ENCODE measurements at regions not wholly inside any gene's neighbourhood (a gene's known extent, or its start where the extent isn't known, plus 50 kb on each side); places are given as distances from the start of the nearest gene placed in this dataset.
"Not testable (repeated sequence)": the region's sequence is repeated elsewhere in the genome, so short reads cannot be mapped to it uniquely, and the experiment has no call there.

DNA sequence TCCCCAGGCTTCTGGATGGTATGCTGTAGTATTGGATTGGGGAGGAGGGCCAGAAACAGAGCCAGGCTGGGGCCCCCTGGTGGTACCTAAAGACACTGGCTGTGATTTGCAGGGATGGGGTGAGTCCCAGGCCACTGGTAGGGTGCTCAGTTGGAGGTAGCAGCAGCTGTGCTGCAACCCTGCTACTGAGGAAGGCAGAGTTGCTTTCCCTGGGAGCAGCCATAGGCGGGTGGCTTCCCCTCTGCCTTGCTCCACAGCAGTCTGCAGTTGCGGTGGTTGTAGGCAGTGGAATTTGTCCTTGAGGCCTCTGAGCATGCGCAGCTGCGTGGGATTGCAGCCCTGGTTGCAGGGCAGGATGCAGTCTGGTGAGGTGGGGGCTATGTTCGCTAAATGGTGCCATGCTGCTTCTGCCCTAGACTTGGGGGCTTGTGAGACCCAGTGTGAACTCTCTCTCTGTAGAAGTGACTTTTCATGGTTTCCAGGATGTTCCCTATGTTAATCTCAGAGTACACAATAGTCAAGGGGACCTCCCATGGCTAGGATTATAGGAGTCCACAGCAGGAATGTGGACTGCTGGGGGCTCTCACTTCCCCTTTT is 443.5 kb downstream of the XIRP2 start:
- no peak overlapping the region for H3K27ac ChIP-seq
- no peak overlapping the region for H3K4me3 ChIP-seq (ENCODE audit: low read depth, low read length)
- in situ Hi-C loops (cut with HindIII; ENCODE audit: low pct_ligation_motif_present, low sequenced_read_pairs) = no loop called here
- no peak for DNase-seq
- no peaks in the 10 kb centered on the region for H3K36me3 ChIP-seq (replicated peaks)
- H3K27me3 ChIP-seq (replicated peaks) = no peaks in the 10 kb centered on the region
- TF ChIP-seq, protein P1, sequence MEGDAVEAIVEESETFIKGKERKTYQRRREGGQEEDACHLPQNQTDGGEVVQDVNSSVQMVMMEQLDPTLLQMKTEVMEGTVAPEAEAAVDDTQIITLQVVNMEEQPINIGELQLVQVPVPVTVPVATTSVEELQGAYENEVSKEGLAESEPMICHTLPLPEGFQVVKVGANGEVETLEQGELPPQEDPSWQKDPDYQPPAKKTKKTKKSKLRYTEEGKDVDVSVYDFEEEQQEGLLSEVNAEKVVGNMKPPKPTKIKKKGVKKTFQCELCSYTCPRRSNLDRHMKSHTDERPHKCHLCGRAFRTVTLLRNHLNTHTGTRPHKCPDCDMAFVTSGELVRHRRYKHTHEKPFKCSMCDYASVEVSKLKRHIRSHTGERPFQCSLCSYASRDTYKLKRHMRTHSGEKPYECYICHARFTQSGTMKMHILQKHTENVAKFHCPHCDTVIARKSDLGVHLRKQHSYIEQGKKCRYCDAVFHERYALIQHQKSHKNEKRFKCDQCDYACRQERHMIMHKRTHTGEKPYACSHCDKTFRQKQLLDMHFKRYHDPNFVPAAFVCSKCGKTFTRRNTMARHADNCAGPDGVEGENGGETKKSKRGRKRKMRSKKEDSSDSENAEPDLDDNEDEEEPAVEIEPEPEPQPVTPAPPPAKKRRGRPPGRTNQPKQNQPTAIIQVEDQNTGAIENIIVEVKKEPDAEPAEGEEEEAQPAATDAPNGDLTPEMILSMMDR (IDR thresholded peaks at IDR 0.05; ENCODE audit: low read depth, low read length, missing control alignments) = peak; percentile 55

DNA sequence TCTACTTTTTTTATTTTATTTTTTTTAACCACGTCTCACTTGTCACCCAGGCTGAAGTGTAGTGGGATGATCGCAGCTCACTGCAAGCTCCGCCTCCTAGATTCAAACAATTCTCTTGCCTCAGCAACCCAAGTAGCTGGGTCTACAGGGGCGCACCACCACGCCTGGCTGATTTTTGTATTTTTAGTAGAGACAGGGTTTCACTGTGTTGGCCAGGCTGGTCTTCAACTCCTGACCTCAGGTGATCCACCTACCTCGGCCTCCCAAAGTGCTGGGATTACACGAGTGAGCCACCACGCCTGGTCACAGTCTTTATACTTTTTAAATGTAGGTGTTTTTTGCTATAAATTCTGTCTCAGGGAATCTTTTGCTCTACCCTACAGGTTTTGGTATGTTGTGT is 440.5 kb downstream of the XIRP2 start:
- H3K27me3 ChIP-seq (replicated peaks); in situ Hi-C loops (cut with HindIII; ENCODE audit: low pct_ligation_motif_present, low sequenced_read_pairs); DNase-seq; H3K4me3 ChIP-seq (ENCODE audit: low read depth, low read length); H3K36me3 ChIP-seq (replicated peaks); H3K27ac ChIP-seq: not testable (repeated sequence)

DNA sequence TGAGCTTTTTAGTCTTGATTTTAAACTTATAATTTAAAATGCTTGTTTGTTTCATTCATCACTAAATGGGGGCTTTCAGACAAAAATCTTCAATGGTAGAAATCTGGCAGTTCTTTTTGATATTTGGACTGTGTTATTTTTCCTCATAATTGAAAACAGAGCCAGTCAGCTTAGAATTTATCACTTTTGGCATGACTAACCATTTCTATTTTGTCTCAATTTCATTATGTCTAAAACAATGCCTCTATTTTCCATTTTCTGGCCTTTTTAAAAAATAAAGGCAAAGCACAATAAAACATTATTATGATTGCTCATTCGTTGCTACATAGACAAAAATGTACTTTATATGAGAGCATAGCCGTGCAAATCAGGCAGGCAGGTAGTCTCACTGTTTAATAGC is 434.5 kb downstream of the XIRP2 start:
- DNase-seq = no peak
- in situ Hi-C loops (cut with HindIII; ENCODE audit: low pct_ligation_motif_present, low sequenced_read_pairs) = no loop called here
- Histone ChIP-seq H3K4me3 (ENCODE audit: low read depth, low read length) (no peak overlapping the region), H3K27ac (no peak overlapping the region), H3K36me3 (replicated peaks) (no peaks in the 10 kb centered on the region), H3K27me3 (replicated peaks) (no peaks in the 10 kb centered on the region)
- TF ChIP-seq, protein P1 (IDR thresholded peaks at IDR 0.05; ENCODE audit: low read depth, low read length, missing control alignments) = no peak

DNA sequence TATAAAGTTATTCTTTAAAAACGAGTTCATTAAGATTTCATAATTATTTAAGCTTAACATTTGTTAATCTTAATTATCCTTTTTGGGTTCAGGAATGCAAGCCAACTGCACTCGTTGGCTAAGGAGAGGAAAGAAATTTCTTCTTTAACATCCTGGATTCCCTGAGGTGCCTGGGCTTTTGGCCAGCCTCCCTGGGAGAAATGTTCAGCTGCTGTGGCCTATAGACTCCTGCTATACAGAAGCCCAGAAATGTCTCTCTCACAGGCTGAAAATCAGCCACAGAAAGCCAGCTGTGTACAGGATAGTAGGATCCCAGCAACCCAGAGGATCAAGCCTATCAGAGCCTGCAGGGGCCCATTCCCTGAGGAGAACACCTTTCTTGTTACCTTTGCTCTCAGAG is 430.3 kb downstream of the XIRP2 start:
- in situ Hi-C loops (cut with HindIII; ENCODE audit: low pct_ligation_motif_present, low sequenced_read_pairs) = no loop called here
- H3K27me3 ChIP-seq (replicated peaks) = no peaks in the 10 kb centered on the region
- H3K36me3 ChIP-seq (replicated peaks) = no peaks in the 10 kb centered on the region
- TF ChIP-seq, protein P1 (IDR thresholded peaks at IDR 0.05; ENCODE audit: low read depth, low read length, missing control alignments) = no peak
- no peak overlapping the region for H3K27ac ChIP-seq
- DNase-seq = no peak
- H3K4me3 ChIP-seq (ENCODE audit: low read depth, low read length) = no peak overlapping the region

DNA sequence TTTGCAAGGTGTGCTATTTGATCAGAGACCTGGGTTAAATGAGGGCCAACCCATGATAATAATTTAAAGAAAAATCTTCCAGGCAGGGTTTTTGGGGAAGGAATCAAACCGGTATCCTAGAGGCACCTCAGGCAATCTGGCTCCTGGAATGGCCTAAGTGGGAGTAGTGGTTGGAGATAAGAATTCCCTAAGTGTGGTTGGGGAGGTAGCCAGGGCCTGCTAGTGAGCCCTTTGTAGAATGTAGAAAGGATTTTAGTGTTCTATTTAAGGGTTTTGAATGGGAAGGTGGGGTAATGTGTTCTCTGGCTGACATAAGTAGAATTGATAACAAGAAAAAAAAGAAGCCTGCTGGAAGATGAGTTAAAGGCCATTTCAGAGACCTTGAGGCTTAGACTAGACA is 422.2 kb downstream of the XIRP2 start:
- Histone ChIP-seq H3K4me3 (ENCODE audit: low read depth, low read length) (no peak overlapping the region), H3K36me3 (replicated peaks) (no peaks in the 10 kb centered on the region), H3K27ac (no peak overlapping the region), H3K27me3 (replicated peaks) (no peaks in the 10 kb centered on the region)
- TF ChIP-seq, protein P1 (IDR thresholded peaks at IDR 0.05; ENCODE audit: low read depth, low read length, missing control alignments) = no peak
- in situ Hi-C loops (cut with HindIII; ENCODE audit: low pct_ligation_motif_present, low sequenced_read_pairs) = no loop called here
- DNase-seq = no peak
